Activated naive CD4-positive, alpha-beta T cell treated with anti-CD3 and anti-CD28 coated beads for 36 hours (primary cell): ENCODE measurements at regions not wholly inside any gene's neighbourhood (a gene's known extent, or its start where the extent isn't known, plus 50 kb on each side); places are given as distances from the start of the nearest gene placed in this dataset.

ENCODE experiments used
- CTCF ChIA-PET: fragments of 350-600 bp; sonication (Branson Sonifier 250); formaldehyde crosslinking; loops from one replicate; lab custom pipeline; 2021; ENCODE audit warnings: antibody characterized with exemption; lab: Charles Lee
- DNase-seq: peaks from one replicate; pipeline ENCODE4 v3.0.0-alpha.2; 2020
- H3K27ac Mint-ChIP-seq: one replicate; pipeline ENCODE4 v1.8.0; 2021; ENCODE audit warnings: mild to moderate bottlenecking, mixed read lengths
- H3K27me3 Mint-ChIP-seq: one replicate; pipeline ENCODE4 v1.8.0; 2021; ENCODE audit warnings: low read depth, mixed read lengths
- H3K36me3 Mint-ChIP-seq: one replicate; pipeline ENCODE4 v1.8.0; 2021; ENCODE audit warnings: low read depth, mixed read lengths
- H3K4me1 Mint-ChIP-seq: one replicate; pipeline ENCODE4 v1.8.0; 2021; ENCODE audit warnings: low read depth, mixed read lengths
- H3K4me3 Mint-ChIP-seq: one replicate; pipeline ENCODE4 v1.8.0; 2021; ENCODE audit warnings: mild to moderate bottlenecking, moderate library complexity, mixed read lengths
- H3K9me3 Mint-ChIP-seq: one replicate; pipeline ENCODE4 v1.8.0; 2021; ENCODE audit warnings: mixed read lengths
- intact Hi-C: fragments of 100-400 bp; cut with micrococcal nuclease; formaldehyde crosslinking; loops from one replicate; pipeline ENCODE4 v1.15.1; 2023

DNA sequence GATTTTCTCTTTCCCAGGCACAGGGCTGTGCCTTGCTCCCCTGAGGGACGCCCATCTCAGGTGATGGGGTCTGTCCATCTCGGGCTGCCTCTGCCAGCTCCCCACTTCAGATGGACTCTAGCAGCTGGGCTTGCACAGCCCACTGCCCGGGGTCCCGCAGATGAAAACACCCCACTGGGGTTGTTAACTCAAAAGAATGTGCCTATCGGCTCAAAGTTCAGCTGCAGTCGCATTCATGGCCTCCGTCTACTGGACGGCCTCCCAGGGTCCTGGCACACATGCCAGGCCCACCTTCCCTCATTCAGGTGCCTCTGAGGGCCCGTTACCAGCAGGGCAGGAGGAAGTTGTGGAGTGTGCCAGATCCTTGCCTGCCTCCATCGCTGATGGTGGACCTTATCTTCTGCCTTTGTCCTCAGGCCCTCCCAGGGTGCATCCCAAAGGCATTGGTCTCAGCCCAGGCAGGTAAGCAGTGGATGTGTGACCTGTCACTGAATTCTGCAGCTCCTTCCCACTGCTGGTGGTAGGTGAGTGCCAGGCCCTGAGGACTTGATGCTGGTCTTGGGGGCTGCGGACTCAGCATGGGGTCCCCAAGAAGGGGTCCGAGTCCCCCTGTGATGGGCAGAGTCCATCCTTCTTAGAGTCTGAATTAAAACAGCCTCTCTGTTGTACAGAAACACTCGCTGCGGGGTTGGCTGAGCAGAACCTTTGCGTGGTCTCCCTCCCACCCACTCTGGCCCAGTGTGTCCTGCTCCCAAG, 324.6 kb upstream of the DIO3 start:
- CTCF ChIA-PET, result no interaction called here

DNA sequence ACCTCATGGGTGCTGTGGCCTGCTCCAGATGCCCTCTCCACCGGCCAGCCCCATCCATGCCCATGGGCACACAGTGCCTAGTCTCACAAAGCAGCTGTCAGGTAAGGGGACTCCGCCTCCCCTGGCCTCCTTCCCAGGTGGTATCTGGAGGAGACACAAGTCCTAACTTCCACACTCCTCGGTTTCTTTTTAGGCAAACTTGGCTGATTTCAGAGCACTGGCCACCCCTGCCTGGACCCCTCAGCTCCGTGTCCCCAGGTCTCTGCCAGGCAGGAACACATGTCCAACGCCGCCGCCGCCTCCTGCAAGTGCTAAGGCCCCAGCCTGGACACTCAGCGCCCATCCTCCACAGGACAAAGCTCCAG, 324.1 kb upstream of the DIO3 start:
- CTCF ChIA-PET, result no interaction called here
- intact Hi-C loops, result loop anchor here (5.0 kb wide), 2 partner anchors 330 to 385 kb away; no protein-coding TSS in a partner anchor

More for the DNA sequence above, 324.6 kb upstream of the DIO3 start:
- H3K9me3 Mint-ChIP-seq, result no peaks in the 10 kb centered on the region
- no peak overlapping the region for H3K27ac Mint-ChIP-seq
- intact Hi-C loops, result loop anchor here (5.0 kb wide), 2 partner anchors 329 to 384 kb away; no protein-coding TSS in a partner anchor
- H3K27me3 Mint-ChIP-seq, result peaks cover 2% of the 10 kb centered on the region
- DNase-seq, result no peak
- no peaks in the 10 kb centered on the region for H3K4me1 Mint-ChIP-seq
- H3K36me3 Mint-ChIP-seq, result no peaks in the 10 kb centered on the region
- H3K4me3 Mint-ChIP-seq, result no peak overlapping the region

DNA sequence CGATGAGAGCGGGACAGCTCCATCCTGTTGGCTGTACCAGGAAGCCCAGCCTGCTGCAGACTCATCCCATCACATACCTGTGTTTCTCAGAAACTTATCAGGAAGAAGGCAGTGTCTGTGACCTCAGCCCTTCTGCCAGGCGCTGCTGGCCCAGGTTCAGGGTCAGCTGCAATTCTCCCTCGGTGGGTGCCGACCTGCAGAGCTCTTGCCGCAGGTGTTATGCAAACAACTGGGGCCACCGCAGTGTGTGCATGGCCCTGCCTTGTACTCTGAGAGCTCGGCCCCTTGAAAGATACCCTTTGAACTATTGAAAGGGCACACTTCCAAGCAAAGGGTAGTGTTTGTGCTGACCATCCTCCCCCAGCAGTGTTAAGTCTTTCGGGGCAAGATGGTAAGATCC, 322.2 kb upstream of the DIO3 start:
- H3K27ac Mint-ChIP-seq, result no peak overlapping the region
- no peaks in the 10 kb centered on the region for H3K4me1 Mint-ChIP-seq
- DNase-seq, result no peak
- H3K9me3 Mint-ChIP-seq, result no peaks in the 10 kb centered on the region
- CTCF ChIA-PET, result no interaction called here
- no peaks in the 10 kb centered on the region for H3K36me3 Mint-ChIP-seq
- H3K27me3 Mint-ChIP-seq, result peaks cover 2% of the 10 kb centered on the region
- intact Hi-C loops, result loop anchor here (5.0 kb wide), 2 partner anchors 332 to 387 kb away; no protein-coding TSS in a partner anchor
- H3K4me3 Mint-ChIP-seq, result no peak overlapping the region

More for the DNA sequence above, 324.1 kb upstream of the DIO3 start:
- Mint-ChIP-seq H3K36me3 (no peaks in the 10 kb centered on the region), H3K4me3 (no peak overlapping the region), H3K4me1 (no peaks in the 10 kb centered on the region), H3K27ac (no peak overlapping the region), H3K9me3 (no peaks in the 10 kb centered on the region), H3K27me3 (peaks cover 2% of the 10 kb centered on the region)
- no peak for DNase-seq

DNA sequence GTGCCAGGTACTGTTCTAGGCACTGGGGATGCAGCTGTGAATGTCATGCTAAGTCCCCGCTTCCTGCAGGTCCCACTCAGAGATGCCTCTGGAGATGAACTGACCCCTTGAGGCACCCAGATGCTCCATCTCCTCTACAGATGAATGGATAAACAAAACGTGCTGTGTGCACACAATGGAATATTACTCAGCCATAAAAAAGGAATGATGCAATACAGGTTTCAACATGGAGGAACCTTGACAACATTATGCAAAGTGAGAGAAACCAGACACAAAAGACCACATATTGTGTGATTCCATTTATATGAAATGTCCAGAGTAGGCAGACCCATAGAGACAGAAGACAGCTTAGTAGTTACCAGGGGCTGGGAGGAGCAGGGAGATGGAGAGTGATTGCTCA, 320.1 kb upstream of the DIO3 start:
- intact Hi-C loops, result no loop called here
- CTCF ChIA-PET, result no interaction called here
- Mint-ChIP-seq H3K4me3 (no peak overlapping the region), H3K9me3 (no peaks in the 10 kb centered on the region), H3K27me3 (peaks cover 2% of the 10 kb centered on the region), H3K36me3 (no peaks in the 10 kb centered on the region), H3K4me1 (no peaks in the 10 kb centered on the region), H3K27ac (no peak overlapping the region)
- DNase-seq, result no peak

DNA sequence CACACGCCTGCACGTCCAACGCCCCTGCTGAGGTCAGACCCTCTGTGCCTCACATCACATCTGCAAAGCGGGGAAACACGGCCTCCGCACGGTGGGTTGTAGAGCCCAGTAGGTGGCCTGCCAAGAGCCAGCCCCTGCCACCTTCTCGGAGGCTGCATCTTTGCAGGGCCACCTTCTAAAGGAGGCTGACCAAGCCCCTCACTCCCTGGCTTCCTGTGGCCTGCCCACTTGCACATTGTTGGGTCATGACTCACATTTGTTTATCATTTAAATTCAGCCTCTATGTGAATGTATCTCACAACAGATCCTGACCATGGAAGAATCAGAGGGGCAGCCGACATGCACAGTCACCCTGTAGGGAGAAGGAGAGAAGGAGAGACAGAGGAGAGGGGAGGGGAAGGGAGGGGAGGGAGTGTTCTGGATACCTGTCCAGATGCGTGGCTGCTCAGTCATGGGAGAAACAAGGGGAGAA, 319.5 kb upstream of the DIO3 start:
- H3K9me3 Mint-ChIP-seq, result no peaks in the 10 kb centered on the region
- DNase-seq, result no peak
- peaks cover 2% of the 10 kb centered on the region for H3K27me3 Mint-ChIP-seq
- H3K4me1 Mint-ChIP-seq, result no peaks in the 10 kb centered on the region
- H3K36me3 Mint-ChIP-seq, result no peaks in the 10 kb centered on the region
- CTCF ChIA-PET, result no interaction called here
- intact Hi-C loops, result no loop called here
- H3K4me3 Mint-ChIP-seq, result no peak overlapping the region
- no peak overlapping the region for H3K27ac Mint-ChIP-seq

DNA sequence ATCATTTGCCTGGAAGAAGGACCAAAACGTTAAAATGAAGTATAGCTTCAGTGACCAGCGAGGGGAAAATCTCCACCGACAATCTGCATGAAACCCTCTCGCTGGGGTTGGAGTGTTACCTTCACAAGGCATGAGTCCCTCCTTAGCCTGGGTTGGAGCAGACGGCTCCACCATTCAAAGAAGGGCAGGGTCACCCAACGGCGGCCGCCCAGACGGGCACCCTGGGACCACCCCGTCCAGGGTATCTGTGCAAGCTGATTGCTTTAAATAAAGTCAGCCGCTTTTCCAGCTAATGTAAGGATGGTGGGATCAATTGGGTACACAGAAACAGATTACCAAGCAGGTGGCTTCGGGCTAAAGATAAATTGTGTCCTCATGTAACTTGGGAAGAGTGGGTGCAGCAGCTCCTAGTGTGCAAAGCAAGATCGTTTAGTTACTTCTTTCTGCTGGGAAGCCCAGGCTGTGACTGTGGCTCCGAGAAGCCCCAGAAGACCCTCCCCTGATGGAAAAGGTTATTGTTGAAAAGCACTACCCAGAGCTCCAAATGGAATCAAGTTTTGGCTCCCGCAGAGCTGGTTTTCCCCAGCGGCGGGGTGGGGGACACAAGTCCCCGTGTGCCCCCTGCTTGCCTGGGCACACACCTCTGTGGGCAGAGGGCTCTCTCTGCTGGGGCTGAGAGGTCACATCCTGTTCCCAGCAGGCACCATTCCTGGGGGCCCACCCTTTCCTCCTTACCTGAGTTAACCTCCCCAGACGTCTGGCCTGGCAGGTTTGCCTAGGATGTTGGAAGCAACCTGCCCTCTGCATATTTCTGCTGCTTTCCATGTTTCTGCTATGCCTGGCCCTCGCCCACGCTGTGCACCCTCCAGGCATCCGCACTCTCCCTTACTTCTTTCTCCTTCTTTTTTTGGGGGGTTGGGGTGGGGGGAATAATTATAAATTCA, 318.6 kb upstream of the DIO3 start:
- H3K4me1 Mint-ChIP-seq, result no peaks in the 10 kb centered on the region
- CTCF ChIA-PET, result interaction anchor here (0.7 kb wide), 1 partner anchor 482 kb away, joined by 3 read pairs; no protein-coding TSS in a partner anchor
- no peaks in the 10 kb centered on the region for H3K9me3 Mint-ChIP-seq
- no peak overlapping the region for H3K27ac Mint-ChIP-seq
- intact Hi-C loops, result no loop called here
- DNase-seq, result no peak
- no peak overlapping the region for H3K4me3 Mint-ChIP-seq
- no peaks in the 10 kb centered on the region for H3K36me3 Mint-ChIP-seq
- H3K27me3 Mint-ChIP-seq, result peaks cover 3% of the 10 kb centered on the region

DNA sequence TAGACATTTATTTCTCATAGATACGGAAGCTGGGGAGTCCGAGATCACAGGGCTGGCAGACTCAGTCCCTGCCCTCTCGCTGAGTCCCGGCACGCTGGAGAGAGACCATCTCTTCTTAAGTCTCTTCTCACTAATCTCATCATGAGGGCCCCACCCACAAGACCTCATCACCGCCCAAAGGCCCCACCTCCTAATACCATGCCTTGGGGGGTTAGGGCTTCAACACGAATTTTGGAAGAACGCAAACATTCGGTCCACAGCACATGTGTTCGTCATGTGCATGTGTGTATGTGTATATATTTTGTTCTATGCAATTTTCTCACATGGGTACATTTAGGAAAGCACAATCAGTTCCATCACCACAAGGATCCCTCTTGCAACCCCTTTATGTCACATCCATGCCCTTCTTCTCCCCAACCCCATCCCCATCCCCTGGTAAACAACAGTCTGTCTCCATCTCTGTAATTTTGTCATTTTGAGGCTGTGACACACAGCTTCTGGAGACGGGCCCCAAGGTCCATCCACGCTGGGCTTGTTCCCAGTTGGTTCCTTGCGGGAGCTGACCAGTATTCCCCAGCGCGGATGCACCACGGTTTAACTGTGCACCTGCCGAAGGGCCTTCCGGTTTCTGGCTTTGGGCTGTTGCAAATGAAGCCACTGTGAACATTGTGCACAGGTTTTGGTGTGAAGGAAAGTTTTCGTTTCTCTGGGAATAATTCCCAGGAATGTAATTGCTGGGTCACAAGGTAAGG, 317.5 kb upstream of the DIO3 start:
- Mint-ChIP-seq H3K27me3 (peaks cover 6% of the 10 kb centered on the region), H3K9me3 (no peaks in the 10 kb centered on the region), H3K36me3 (no peaks in the 10 kb centered on the region), H3K4me3 (no peak overlapping the region), H3K27ac (no peak overlapping the region), H3K4me1 (no peaks in the 10 kb centered on the region)
- no peak for DNase-seq
- intact Hi-C loops, result no loop called here
- CTCF ChIA-PET, result no interaction called here

DNA sequence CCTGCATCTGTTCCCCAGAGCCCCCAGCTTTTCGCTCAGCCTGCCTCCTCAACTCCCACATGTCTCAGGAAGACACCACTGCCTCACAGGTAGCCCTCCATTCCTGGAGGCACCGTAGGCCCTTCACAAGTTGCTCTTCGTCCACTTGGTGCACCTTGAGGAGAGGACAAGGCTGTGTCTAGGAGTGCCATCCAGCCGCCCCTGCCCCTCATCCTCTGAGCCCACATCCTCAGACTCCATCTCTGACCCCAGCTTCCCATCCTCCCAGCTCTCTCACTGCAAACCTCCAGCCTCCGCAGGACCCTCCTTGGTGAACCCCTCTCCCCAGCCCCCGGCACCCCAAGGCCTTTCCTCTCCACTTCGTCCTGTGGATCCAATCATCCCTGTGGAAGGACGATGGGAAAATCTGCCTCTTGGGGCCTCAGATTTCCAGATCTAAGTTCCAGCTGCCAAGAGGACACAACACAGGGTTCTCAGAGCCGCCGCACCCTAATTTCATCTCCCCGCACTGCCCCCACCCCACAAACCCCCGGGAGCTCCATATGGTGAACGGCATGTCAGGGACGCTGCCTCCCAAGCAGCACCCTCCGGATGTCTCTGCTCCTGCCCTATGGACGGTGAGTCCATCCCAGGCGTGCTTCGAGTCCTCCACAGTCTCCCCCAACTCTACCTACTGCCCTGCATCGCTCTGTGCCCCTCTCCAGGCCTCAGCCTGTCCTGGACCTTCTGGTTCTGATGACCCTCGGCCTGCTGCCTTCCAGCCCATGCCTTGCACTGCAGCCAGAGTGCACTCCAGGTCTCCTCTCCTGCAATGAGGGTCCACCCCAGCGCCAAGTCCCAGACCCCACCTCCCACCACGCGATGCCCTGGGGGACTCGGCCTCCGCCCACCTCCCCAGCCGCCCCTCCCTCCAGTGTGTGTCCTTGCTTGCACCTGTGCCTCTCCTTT, 314.1 kb upstream of the DIO3 start:
- H3K36me3 Mint-ChIP-seq, result no peaks in the 10 kb centered on the region
- intact Hi-C loops, result no loop called here
- peaks cover 3% of the 10 kb centered on the region for H3K4me1 Mint-ChIP-seq
- H3K27ac Mint-ChIP-seq, result no peak overlapping the region
- CTCF ChIA-PET, result no interaction called here
- H3K9me3 Mint-ChIP-seq, result no peaks in the 10 kb centered on the region
- DNase-seq, result no peak
- H3K27me3 Mint-ChIP-seq, result peaks cover 4% of the 10 kb centered on the region
- no peak overlapping the region for H3K4me3 Mint-ChIP-seq

DNA sequence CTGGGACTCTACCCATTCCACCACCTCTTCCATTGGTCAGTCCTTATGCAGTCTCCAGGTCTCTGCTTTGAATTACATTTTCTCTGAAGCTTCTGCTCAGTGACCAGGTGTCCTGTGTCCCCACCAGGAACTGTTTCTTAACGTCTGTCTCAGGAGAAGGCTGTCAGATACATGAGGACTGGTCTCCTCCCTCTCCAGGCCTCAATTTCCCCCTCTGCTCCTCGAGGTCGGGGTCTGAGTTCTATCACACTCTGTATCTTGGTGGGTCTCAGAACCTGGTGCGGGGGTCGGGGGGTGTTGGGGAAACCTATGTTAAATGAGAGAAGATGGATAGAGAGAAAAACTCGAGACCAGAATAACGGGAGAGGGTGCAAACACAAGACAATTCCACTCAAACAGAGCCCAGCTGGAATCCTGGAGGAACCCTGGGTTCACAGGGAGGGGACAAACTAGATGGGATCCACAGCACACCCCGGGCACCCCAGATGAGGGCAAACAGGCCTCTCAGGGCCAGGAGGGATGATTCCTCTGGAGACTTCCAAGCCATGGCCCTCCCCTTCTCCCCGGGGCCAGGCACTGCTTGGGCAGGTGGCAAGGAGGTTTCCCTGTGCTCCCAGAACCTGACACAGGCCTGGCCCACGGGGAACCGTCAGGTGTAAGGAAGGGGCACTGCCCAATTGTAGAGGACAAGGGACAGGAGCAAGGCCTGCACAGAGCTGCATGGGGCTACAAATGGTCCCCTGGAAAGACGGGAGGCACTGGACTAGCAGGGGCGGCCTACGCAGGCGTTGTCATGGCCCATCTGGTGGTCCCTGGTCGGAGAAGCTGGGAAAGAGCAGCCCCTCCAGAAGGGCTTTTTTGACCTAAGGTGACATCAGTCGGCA, 313.2 kb upstream of the DIO3 start:
- Mint-ChIP-seq H3K27ac (no peak overlapping the region), H3K9me3 (no peaks in the 10 kb centered on the region), H3K4me3 (no peak overlapping the region), H3K27me3 (peaks cover 6% of the 10 kb centered on the region), H3K4me1 (peaks cover 6% of the 10 kb centered on the region), H3K36me3 (no peaks in the 10 kb centered on the region)
- no peak for DNase-seq
- intact Hi-C loops, result no loop called here
- CTCF ChIA-PET, result no interaction called here

DNA sequence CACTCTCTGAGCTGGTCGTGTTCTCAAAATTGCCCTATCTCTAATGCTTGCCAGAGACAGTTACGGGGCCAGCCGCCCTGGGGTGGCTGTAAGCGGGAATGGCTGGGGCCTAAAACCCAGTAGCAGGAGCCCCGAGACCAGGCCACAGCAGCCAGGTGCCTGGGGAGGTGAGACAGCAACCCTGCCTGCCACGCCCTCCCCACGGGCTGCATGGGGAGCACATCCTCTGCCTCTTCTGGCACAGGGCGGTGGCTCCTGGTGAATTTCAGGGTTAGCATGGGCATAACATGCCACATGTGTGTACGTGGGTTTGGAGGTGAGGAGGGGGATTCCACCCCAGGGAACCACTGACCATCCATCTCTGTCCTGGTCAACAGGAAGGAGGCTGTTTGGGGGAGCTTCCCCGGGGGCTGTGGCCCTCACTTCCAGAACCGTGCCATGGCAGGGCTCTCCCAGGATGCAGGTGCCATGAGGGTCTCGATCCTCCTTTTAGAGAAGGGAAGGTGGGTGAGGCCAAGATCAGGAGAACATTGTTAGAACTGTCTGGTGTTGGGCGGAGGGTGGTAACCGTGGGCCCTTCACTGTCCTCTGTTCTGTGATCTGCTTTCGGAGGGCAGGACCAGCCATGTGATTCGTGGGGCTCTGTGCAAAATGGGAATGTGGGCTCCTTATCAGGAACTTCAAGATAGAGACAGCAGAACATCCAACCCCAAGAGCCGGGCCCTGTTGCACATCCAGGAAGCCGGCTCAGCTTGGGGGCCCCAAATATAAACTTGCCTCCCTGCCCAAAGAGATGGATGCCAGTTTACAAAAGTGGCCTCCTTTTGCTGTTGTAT, 312.2 kb upstream of the DIO3 start:
- Mint-ChIP-seq H3K27ac (no peak overlapping the region), H3K36me3 (no peaks in the 10 kb centered on the region), H3K27me3 (peaks cover 6% of the 10 kb centered on the region), H3K4me1 (peaks cover 6% of the 10 kb centered on the region), H3K4me3 (no peak overlapping the region), H3K9me3 (no peaks in the 10 kb centered on the region)
- intact Hi-C loops, result no loop called here
- DNase-seq, result no peak
- CTCF ChIA-PET, result no interaction called here
